GM21737 (cell line): ENCODE measurements at regions not wholly inside any gene's neighbourhood (a gene's known extent, or its start where the extent isn't known, plus 50 kb on each side); places are given as distances from the start of the nearest gene placed in this dataset.
"Not testable (repeated sequence)": the region's sequence is repeated elsewhere in the genome, so short reads cannot be mapped to it uniquely, and the experiment has no call there.

Experiments
- ATAC-seq: cut with Tn5 transposase; IDR thresholded peaks from one replicate; pipeline ENCODE4 v1.9.1; 2021; ENCODE audit warnings: mild to moderate bottlenecking, moderate library complexity; ENCODE audit not compliant: unreplicated experiment

DNA sequence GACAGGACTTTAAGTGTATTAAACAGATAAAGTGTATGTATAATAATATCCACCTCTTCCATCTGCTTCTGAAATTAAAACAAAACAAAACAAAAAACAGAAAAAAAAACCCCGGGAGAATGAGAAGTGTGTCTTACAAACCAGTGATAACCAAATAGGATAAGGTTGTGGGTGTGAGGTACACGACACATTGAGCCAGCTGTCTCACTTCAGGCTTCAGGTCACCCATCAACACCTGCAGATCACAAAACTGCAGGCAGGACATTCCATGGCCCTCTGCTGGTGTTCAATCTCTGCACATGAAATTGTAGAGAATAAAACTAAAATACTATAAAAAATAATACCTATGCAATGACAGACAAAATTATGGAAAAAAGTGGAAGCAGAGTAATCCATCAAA, 339.9 kb downstream of the SFMBT2 start:
- ATAC-seq: no peak

DNA sequence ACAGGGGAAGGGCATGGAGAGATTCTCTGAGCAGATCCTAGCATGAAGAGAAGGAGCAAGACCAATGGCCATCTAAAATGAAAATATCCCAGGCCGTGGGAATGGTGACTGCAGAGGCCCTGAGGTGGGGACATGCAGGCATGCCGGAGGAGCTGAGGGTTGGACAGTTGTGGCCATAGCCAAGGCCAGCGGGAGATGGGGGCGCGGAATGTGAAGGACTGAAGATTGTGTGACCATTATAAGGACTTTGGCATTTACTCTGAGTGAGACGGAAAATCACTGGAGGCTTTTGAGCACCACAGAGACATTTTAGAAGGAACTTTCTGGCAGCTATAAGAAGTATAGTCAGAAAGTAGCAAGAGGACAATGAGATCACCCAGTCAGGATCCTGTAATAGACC, 341.1 kb downstream of the SFMBT2 start:
- ATAC-seq: no peak

DNA sequence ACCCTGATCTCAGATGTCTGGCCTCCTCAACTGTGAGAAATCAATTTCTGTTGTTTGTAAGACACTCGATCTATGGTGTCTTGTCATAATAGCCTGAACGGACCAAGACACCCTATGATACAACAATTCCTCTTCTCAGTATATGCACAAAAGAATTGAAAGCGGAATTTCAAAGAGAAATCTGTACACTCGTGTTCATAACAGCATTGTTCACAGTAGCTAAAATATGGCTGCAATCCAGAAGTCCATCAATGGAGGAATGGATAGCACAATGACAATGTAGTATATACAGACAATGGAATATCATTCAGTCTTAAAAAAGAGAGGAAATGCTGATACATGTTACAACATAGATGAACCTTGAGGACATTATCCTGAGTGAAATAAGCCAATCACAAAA, 354.6 kb downstream of the SFMBT2 start:
- ATAC-seq: no peak

DNA sequence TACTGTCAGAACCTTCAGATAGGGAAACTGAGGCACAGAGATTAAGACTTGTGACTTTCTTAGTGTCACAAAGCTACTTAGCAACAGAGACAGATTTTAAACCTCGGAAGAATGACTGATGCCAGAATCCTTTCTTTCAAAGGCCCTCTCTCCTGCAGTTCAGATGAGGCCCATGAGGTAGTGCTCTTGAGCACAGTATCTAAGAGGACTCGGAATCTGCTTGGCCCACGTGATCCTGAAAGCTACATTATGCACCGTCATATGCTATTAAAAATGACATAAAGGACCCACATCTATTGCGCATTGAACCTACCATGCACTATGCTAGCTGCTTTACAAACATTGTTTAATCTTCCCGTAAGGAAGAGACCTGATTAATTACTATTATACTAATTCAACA, 355.9 kb downstream of the SFMBT2 start:
- ATAC-seq: no peak

DNA sequence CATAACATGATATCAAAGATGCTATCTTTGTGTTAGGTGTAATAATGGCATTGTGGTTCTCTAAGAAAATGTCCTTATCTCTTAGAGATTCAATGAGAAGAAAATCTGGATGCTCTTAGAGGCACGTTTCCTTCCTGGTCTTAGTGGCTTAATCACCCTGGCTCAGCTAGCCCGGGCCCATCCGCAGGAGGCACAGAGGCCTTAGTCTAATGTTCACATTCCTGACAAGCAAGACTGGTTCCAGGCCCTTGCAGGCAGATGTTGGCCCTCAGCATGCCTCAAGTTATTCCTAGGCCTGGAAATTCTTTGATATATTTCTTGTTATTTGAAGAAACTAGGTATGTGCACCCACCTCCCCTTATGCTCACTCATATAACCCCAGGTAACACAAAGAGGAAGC, 357.6 kb downstream of the SFMBT2 start:
- ATAC-seq: no peak

DNA sequence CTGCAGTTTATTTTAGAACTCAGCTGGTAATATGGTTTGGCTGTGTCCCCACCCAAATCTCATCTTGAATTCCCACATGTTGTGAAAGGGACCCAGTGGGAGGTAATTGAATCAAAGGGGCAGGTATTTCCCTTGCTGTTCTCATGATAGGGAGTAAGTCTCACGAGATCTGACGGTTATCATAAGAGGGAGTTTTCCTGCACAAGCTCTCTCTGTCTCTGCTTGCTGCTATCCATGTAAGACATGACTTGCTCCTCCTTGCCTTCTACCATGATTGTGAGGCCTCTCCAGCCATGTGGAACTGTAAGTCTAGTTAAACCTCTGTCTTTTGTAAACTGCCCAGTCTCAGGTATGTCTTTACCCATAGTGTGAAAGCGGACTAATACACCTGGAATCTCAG, 360.8 kb downstream of the SFMBT2 start:
- ATAC-seq: not testable (repeated sequence)

DNA sequence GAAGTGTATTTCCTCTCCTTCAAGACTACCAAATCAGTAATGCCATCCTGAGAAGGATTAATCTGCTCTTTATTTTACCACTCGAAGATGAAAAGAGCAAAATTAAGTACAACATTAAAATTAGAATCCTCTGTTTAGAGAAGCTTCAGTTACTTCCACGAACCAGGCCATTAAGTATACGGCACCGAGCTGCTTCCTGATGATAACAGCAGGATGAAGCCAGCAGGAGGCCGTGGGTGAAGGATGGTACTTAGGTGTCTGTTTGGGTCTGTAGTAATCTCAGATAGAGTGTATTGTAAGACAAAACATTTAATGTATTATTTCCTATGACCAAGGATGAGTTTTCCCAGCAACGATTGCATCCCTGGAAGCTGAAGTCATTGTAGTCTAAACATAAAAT, 362.8 kb downstream of the SFMBT2 start:
- ATAC-seq: no peak

DNA sequence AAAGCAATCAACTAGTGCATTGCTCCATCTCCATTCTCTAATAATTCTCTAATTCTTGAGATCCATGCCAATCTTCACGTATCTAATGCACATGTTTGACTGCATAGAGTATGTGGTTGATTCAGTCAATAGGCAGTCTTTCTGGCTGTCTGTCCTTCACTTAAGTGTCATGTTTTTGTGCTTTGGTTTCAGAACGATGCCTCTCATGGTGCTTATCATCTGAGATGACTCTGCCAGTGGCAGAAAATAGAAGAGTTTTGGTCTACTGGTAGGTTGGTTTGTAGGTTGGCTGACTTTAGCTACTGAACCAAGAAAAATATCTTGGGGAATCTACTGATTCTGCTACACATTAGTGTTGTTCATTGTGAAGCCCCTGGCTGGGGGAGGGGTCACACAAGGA, 364.2 kb downstream of the SFMBT2 start:
- ATAC-seq: no peak

DNA sequence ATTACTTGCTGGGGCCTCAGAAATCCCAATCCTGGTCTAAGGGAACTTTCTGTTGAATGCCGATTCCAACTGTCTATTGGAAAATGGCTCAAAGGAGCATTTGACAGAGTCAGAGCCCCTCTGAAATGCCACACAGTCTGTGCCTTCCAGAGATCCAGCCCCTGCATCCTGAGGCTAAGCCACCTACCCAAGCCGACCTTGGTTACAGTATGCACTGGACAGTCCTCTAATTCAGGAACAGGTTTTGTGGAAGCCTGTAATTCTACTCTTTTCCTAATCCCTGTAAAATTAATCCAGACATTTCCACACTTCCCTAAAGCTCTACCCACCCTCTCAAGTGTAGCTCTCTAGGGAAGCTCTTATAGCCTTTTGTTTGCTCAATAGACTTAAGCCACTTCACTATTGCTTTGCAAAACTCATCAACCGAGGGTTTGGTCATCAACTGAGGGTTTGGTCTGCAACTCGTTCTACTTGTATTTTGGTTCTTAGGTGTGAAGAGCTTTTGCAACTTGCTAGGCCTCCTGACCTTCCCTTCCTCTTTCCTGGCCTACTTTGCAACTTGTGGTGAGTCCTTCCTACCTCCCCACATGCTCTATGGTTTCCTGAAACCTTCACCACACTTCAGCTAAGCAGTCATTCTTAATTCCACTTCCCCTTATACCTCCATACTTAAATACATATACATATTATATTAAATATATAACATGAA, 364.8 kb downstream of the SFMBT2 start:
- no peak for ATAC-seq

DNA sequence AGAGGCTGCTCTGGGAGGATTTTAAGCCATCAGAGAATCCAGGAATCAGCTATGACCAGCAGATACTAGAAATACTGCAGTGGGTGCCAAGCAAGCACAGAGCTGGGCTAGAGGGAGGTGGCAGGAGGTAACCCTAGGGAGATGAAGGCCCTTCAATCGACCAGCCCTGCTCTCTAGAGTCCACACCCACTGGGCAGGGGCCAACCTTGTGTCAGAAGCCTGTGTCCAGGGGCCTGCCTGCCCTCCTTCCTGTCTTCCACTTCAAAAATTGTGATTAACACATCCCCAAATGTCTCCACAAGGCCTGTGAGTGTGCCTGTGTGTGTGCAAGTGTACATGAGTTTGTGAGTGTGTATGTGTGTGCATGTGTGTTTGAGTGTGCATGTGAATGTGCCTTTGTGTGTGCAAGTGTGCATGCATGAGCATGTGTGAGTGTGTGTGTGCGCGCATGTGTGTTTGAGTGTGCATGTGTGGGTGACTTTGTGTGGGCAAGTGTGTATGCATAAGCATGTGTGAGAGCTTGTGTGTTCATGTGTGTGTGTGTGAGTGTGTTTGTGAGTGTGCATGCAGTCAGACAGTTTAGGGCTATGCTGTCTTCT, 367.7 kb downstream of the SFMBT2 start:
- ATAC-seq: no peak

DNA sequence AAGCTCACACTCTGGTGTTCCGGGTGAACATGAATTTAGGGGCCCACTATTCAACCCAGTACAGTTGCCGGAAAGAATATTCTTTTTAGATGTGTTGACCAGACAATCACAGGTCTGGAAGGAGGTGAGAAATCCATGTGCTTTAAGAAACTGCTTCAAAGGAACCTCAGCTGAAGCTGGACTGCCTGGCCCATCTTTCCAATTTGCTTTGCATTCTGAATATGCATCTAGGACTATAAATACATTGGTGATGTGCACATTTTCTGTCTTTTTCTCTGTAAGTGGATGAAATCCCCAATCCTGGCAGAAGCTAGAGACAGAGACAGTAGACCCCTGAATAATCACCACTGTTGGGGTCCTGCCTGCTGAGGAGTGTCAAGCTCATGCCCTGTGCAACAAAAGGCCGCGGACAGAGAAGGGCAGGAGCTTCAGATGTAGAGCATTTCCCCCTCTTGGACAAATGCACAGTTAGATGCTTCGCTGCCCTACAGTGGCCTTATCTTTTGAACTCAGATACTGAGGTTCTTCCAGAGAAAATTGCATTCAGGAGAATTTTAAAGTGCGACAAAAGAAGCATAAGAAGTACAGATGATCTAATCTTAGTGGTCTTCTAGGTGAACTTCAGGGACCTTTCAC, 368.3 kb downstream of the SFMBT2 start:
- no peak for ATAC-seq

DNA sequence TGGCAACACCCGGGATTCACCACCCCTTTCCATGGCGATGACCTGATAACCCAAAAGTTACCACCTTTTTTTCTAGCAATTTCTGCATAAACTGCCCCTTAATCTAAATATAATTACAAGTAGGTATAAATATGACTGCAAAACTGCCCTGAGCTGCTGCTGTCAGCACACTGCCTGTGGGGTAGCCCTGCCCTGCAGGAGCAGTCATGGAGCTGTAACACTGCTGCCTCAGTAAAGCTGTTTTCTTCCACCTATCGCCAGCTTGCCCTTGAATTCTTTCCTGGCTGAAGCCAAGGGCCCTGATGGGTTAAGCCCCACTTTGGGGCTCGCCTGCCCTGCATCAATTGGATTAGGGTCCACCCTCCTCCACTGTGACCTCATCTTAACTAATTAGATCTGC, 368.8 kb downstream of the SFMBT2 start:
- no peak for ATAC-seq

DNA sequence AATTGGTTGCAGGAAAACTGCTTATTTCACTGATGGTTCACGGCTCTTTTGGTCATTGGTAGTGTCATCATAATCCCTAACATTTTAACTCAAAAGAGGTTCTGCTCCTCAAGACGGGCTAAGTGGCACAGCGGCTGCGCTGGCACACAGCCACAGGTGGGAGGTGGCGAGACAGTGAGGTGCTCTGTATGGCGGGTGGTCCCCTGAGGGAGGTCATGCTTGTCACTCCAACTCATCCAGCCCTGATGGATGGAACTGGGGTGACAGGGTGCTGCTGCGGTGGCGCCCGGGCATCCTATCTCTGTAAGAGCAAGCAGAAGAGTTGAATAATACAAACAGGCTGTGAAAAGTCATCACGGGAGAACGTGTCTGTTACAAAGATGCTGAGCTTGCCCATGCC, 370.2 kb downstream of the SFMBT2 start:
- ATAC-seq: no peak

DNA sequence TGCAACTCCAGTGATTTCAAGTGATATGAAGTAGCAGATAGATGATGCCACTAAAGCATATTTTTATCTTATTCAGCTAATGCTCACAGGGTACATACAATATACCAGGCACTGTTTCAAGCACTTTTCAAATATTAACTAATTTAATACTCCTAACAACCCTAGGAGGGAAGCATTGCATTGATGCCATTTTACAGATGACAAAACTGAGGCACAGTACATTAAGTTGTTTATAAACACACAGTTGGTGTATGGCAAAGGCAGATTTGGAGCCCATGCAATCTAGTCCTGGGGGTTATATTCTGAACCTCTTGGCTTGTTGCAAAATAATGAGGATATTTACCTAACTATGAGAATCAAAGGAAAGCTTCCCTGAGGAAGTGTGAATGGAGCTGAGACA, 371.0 kb downstream of the SFMBT2 start:
- ATAC-seq: no peak

DNA sequence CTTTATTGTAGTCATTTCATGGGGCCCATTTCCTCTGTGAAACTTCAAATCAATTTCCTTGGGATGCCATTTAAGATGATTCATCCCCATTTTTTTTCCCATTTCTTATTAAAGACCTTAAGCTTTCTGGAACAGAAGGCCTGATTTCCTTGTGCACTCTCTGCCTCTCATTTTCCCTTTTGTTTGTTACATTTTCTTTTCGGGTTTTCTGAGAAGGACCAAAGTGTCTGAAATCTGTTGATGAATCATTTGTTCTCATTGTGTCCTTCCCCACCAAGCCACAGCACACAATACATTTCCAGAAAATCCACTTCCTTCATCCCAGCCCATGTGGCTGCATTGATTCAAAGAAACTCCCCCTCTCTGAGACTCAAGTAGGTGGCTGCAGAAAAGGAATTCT, 372.4 kb downstream of the SFMBT2 start:
- no peak for ATAC-seq

DNA sequence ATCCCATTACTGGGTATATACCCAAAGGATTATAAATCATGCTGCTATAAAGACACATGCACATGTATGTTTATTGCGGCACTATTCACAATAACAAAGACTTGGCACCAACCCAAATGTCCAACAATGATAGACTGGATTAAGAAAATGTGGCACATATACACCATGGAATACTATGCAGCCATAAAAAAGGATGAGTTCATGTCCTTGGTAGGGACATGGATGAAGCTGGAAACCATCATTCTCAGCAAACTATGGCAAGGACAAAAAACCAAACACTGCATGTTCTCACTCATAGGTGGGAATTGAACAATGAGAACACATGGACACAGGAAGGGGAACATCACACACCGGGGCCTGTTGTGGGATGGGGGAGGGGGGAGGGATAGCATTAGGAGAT, 373.4 kb downstream of the SFMBT2 start:
- not testable (repeated sequence) for ATAC-seq

DNA sequence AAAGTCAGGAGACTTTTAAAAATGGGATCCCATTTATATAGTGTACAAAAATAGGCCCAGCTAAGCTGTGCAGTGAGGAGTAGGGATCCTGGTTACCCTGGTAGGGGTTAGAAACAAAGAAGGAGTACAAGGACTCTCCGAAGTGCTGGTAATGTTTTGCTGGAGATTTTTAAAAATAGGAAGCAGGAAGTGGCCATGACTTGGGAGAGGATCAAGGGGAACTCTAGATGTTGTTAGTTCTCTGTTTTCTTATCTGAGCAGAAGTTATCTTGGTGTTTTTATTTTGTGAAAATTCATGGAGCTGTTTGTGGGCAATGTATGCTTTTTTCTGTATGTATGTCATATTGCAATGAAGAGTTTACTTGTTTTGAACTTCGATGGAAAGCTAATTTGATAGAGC, 373.9 kb downstream of the SFMBT2 start:
- ATAC-seq: no peak

DNA sequence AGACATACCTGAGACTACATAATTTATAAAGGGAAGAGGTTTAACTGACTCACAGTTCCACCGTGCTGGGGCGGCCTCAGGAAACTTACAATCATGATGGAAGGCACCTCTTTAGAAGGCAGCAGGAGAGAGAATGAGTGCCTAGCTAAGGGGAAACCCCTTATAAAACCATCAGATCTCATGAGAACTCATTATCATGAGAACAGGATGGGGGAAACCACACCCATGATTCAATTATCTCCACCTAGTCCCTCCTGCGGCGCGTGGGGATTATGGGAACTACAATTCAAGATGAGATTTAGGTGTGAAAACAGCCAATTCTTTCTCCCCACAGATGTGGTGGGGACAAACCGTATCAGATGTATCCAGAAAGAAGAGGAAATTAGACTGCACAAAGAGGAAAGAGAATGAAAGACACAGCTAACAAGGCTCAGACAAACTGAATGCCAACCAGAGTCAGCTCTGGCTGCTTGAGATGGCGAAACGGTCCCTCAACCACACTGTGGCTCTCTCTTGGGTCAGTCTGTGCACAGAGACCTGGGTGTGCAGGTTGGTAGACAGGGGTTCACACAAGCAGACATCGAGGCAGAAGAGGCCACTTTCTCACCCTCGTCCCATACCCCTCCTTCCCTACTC, 375.6 kb downstream of the SFMBT2 start:
- ATAC-seq: no peak

DNA sequence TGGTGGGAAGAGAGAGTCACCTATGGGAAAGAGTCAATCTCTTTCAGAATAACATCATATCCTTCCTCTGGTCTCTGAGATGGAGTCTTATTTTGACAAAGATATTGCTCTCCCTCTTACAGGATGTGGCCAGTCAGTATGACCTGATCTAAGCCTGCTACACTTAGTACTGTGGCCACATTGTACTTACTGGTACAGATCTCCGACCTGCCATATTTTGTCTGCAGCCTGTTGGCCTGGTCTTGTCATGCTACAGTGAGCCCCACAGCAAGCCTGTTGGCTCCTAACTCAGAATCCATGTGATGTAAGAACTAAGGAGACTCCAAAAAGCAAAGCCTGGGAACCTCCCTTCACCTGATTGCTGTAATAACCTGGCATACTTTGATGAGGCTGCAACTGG, 377.8 kb downstream of the SFMBT2 start:
- ATAC-seq: no peak

DNA sequence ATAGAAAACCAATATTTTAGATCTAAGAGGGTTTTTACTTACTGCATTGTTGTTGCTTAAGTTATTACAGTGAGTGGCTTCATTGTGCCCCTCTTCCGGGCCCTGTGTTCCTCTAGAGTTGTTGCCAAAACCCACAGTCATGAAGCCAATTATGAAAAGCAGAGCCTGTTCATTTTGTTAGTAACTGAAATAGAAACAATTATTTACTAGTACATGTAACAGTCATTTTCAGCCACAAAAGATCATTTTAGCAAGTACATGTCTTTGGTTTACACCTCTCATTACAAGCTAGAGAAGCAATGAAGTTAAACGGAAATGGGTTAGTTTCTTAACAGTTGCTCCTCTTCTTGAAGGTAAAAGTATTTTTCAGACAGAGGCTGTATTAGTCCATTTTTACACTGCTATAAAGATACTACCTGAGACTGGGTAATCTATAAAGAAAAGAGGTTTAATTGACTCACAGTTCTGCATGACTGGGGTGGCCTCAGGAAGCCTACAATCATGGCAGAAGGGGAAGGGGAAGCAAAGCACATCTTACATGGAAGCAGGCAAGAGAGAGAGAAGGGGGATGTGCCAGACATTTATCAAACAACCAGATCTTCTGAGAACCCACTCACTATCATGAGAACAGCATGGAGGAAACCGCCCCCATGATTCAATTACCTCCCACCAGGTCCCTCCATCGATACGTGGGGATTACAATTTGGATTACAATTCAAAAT, 380.5 kb downstream of the SFMBT2 start:
- no peak for ATAC-seq

DNA sequence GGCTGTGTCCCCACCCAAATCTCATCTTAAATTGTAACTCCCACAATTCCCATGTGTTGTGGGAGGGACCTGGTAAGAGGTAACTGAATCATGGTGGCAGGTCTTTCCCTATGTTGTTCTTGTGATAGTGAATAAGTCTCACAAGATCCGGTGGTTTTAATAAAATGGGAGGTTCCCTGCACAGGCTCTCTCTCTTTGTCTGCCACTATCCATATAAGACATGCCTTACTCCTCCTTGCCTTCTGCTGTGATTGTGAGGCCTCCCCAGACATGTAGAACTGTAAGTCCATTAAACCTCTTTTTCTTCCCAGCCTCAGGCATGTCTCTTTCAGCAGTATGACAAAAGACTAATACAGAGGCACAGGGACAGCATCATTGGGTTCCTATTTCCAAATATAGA, 381.2 kb downstream of the SFMBT2 start:
- ATAC-seq: no peak

DNA sequence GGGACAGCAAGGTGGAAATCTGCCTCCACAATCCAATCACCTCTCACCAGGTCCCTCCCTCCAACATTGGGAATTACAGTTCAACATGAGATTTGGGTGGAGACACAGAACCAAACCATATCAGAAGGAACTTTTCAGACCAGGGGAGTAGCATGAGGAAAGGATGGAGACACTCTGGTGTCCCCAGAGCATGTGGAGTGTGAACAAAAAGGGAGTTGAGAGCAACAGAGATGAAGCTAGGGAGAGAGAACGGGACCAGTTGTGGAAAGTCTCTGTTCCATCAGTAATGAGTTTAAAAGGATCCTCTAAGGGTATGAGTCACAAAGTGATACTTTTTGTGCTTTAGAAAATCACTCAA, 382.0 kb downstream of the SFMBT2 start:
- no peak for ATAC-seq
